Left hindlimb (tissue), 1 donor: ENCODE measurements at regions not wholly inside any gene's neighbourhood (a gene's known extent, or its start where the extent isn't known, plus 50 kb on each side); places are given as distances from the start of the nearest gene placed in this dataset.

Experiments
- DNase-seq: peaks from one replicate; pipeline ENCODE4 v3.0.0-alpha.2; 2018

DNA sequence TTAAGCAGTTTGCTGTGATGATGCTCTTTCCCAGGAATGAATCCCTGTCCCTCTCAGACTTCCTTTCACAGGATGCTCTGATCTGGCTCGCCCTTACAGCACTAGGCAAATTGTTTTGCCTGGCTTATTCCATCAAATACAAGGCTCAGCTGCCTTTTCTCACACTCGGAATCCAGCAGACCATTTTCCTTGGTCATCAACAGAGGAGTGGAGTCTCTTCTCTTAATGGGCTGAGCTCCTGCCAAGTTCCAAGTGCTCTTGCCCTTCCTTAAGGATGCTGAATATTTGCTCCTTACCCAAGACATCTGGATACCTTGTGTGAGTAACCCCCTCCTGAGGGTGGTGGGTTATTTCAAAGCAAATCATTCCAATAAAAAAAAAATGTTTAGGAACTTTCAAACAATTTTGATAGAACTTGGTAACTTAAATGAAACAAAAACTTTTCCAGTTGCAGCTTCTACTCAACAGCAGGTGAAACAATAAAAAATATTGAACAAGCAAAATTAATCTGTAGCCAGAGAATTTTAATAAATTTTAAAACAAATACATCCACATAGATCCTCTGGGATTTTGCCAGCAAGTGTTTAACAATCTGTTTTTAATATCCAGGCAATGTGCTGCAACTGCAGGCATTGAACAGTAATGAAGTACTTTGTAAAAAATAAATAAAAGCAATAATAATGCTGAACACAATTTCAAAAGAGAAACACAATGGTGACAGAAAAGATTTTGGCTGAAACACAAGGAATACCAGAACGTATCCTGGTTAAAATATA is 264.0 kb upstream of the FAR2 start:
- no peak for DNase-seq

DNA sequence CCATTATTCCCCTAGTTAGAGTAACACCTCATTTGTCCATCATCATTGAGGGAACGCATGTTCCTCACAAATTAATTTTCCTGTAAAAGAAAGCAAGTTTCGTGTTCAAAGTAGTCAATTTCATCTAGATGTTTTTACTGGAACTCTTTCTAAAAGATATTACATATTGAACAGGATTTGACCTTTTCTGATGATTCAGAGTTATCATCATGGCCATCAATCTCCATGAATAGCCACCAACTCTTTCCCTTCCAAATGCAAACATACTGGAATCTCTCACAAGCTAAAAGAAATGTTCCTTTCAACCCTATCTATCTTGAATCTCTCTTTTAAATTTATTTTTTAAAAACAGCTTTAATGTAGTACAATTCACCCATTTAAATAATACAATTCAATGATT is 263.1 kb upstream of the FAR2 start:
- DNase-seq = no peak

DNA sequence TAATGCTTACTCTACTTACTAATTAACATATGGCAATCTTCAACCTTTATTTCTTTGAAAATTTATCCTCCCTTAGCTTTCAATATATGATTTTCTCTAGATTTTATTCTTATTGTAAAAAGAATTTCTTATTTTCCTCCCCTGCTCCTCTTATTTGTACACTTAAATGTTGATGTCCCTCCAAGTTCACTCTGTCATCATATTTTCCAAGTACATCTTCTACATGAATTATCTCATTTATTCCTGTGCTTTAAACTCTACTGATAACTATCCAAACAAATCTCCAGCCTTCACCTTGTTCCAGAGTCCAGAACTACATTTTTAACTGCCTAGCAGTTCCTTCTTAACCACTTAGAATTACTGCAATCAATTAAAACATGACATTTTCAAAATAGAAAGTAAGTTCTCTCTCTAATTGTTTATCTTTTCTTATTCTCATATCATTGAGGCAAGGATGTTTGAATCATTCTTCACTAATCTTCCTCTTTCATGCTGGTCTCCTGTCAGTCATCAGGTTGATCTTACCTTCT is 261.6 kb upstream of the FAR2 start:
- no peak for DNase-seq

DNA sequence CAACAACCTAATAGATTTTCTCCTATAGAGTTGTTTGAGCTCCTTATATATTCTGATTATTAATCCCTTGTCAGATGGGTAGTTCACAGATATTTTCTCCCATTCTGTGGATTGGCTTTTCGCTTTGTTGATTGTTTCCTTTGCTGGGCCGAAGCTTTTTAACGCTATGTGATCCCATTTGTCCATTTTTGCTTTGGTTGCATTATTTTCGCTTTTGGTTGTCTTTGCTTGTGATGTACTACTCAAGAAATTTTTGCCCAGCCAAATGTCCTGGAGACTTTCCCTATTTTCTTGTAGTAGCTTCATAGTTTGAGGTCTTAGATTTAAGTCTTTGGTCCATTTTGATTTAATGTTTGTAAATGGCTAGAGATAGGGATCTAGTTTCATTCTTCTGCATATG is 258.4 kb upstream of the FAR2 start:
- no peak for DNase-seq

DNA sequence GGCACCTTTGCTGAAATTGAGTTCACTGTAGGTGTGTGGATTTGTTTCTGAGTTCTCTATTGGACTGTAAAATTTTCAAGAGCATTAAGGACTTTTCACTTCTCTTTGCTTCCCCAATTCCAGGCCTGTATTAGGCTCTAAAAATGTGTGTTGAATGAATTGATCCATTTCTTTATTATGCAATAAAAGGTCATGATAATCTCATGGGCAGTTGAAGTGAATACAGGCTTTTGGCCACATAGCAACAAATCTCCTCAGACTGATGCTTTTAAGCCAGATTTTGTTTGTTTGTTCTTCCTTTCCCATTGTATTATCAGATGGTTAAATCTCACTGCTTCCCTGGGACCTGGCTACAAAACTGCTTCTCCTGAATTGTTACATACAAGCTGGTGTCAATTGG is 258.0 kb upstream of the FAR2 start:
- DNase-seq = no peak

DNA sequence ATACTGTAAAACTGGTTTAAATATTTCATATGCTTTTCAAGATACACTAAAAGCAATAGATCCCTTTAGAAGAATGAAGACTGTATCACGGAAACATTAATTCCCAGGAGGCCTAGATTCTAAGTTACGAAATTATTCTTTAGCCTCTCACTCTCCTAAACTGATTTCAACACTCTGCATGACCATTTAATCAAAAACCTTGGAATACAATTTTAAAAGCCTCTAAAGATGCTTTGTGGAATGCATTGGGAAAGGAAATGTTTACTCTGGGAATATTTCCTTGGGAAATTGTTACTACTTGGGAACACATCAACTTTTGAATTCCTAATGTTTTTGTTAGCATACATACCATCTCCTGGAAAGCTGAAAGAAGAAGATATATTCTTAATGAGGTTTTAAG is 255.7 kb upstream of the FAR2 start:
- DNase-seq = no peak

DNA sequence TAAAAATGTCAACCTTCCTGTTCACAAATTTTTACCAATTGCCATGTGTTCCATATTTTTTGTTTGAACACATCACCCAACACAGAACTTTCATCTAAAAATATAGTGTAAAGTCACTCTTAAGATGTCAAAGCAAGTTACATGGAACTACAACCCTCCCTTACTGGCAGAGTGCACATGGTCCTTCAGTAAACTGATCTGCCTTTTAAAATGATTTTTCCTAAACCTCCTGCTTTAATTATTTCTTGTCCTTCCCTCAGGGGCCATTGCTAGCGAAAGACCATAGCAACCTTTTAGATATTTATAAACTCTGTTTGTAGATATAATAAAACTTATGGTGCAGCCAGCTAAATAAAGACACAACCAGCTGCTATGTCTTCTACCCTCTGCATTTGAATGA is 255.2 kb upstream of the FAR2 start:
- DNase-seq = no peak

DNA sequence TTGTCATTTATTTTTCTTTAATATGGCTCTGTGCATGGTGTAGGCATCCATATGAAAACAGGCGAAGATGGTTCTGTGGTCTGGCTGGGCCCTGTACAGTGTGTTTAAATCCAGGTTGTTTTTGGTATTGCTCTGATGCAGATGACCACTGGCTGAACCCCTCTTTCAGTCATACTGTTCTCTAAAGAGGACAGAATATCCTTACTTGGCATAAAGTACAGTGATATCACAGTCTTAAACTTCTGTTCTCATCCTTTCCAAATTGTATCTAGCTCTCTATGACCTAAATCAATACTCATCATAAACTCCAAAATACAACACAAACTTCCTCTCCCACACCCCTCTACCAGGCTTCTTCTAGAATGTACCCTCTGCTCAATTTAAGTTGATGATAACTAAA is 252.7 kb upstream of the FAR2 start:
- no peak for DNase-seq

DNA sequence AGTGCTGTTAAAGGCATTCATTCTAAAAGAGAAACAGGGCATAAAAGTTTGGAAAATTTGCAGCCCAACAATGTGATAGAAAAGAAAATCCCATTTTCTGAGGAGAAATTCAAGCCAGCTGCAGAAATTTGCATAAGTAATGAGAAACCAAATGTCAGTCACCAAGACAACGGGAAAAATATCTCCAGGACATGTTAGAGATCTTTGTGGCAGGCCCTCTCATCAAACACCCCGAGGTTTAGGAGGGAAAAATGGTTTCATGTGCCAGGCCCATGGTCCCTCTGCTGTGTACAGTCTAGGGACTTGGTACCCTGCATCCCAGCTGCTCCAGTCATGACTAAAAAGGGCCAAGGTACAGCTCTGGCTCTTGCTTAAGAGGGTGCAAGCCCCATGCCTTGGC is 251.0 kb upstream of the FAR2 start:
- DNase-seq = no peak

DNA sequence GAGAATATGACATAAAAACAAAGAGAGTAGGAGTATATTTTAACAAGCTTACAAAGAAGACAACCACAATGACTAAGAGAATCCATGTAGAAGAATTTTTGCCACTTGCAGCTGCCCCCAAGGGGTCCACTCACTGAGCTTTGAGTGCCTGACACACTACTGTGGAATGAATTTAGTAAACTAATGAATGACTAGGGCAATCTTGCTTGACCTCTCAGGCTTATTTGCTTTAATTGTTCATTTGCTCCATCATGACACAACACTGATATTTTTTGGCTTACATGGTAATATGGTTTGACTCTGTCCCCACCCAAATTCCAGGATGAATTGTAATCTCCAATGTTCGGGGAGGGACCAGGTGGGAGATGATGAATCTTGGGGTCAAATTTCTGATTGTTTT is 249.1 kb upstream of the FAR2 start:
- no peak for DNase-seq

DNA sequence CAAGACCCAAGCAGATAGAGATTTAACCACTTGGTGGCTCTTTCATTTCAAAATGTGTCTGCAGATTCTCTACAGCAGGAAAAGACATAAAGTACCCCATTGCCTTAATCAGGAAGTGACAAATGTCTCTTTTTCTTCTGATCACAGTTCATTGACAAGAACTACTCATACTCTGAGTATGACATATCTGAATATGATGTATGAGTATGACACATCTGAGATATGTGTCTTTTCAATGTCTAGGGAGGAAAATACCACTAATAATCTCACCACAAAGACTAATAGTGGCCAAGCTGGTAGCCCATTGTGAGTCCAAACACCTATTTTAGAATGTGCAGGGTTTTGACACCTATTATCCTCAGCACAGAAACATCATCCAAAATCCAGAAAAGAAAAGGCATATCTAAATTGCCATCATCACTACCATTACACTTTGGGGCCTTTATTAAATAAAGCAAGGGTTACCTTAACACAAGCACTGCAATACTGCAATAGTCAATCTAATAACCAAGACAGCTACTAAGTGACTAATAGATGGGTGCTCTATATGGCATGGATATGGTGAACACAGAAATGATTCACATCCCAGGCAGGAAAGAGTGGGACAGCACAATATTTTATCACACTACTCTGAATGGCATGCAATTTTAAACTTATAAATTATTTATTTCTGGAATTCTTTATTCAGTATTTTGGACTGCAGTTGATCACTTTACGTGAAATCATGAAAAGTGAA is 243.7 kb upstream of the FAR2 start:
- no peak for DNase-seq

DNA sequence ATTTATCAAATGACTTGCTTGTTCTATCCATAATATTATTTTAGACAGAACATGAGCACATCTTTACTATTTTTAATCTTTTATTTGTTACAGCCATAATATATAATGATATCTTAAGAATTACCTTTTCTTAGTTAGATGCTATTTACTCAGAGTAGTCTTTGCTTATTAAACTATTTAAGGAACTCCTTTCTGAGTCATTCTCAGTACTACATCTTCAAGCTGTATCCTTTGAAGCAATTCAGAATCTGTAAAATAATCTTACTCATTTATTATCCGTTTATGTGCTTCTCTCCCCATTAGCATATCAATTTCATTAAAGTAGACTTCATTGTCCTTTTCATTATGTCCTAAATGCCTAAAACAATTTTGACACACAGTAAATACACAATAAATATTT is 240.4 kb upstream of the FAR2 start:
- DNase-seq = no peak

DNA sequence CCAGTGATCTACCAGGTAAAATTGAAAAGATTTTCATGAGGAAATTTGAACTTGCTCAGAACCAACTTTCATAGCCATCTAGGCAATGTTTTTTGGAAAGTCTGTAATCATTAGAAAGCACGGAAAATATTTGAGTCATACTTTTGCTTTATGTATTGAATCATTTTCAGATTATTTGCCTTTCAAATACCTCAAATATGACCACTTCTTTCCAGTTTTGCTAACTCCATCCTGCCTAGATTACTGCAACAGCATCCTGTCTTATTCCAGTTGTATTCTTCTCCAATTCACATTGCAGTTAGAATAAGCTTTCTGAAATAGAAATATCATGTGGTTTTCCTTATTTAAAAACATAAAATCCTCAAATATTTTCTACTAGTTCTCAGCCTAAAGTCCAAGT is 239.8 kb upstream of the FAR2 start:
- no peak for DNase-seq

DNA sequence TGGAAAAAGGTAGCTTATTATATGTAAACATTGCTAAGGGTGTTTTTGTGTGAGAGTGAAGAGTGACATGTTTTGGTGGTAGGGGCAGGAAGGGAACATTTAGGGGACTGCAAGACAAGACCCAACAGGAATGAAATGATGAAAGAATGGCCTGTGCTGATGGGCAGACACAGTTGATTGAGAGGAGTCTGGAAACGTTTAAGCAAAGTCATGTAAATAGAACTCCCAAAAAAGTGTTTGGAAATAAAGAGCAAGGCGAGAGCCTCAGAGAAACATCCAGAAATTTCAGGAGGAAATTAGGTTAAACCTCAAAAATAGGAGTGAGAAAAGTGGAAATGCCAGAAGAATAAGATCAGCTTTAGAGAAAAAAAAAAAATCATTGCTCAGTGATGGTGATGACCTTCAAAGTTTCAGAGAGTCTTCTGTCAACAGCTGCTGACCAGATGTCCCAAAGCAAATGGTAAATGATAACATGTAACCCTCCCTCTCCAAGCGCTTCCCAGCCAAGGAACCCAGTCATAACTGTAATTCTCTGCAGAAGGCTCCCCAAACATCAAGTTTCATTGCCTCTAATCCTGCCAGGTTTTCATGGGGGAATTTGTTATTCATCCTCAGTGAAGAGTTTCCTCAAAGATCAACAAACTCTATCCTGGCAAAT is 223.2 kb upstream of the FAR2 start:
- DNase-seq = no peak

DNA sequence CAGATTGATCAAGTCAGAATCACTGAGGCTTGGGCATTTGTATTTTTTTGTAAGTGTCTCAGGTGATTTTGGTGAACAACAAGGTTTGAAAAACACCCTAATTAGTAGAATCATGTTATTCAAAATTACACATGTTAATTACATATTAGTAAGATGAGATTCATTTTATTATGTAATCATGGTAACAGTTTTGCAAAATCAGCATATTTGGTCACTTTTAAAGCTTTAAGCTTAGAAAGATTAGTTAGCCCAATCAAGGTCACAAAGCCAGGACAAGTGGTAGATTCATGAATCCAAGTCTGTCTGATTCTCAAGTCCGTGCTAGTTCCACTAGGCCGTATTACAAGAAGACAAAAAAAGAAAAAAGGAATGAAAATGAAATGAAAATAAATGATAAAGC is 218.4 kb upstream of the FAR2 start:
- DNase-seq = no peak

DNA sequence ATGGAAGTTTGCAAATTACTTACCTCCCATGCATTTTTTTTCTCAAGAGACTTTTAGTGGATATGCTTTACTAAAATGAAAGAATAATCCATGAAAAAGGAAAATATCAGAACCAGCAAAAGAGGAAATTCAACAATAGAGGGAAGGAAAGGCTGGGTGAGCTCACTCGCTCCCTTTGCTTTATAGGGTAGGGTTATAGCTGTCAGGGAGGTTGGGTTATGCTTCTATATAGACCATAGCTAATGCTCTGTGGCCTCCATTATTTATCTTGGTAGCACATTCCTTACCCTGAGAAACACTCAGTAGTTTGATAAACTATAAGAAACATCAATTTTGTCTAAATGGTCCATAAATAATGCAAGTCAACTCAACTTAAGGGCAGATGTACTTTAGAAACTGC is 215.9 kb upstream of the FAR2 start:
- no peak for DNase-seq

DNA sequence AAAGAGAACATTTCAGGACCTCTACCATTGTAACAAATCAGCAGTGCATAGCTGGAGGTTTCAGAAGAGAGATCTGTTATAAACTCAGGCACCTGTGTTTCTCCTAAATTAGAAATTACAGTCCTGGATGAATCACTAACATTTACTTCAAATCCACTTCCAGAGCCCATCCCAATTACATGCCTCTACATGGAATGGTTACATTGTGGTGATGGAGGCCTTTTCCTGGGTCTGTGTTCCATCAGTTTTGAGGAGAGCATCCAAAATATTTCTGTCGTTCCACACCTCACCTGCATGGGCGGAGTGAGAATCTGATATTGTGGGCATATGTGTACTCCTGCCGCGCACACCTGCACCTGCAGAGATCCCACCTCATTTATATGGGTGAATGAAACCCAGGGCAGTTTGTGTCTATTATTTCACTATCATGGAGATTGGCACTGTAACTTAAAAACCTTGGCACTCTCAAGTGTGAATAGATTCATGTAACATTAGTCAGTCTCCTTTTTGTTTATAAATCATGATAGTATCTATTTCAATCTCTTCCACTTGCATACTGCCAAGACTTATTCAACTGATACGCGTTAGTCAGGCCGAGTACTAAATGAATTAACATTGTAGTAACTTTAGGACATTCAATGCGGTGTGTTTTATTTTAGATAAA is 215.1 kb upstream of the FAR2 start:
- no peak for DNase-seq

DNA sequence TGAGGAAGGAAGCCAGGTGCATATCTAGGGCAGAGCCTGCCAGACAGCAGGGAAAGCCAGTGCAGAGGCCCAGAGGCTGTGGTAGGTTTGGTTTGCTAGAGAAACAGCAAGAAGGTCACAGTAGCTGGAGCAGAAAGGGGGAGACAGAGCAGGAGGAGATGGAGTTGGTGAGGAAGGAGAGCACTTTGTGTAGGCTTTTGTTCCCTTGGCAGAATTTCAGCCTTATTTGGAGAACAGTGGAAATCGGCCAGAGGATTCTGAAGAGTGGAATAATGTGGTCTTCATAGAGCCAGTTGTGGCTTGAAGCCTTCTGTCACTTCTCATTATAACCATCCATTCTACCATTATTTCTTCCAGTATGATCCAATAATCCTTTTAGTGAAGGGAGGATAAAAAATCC is 212.9 kb upstream of the FAR2 start:
- DNase-seq = no peak

DNA sequence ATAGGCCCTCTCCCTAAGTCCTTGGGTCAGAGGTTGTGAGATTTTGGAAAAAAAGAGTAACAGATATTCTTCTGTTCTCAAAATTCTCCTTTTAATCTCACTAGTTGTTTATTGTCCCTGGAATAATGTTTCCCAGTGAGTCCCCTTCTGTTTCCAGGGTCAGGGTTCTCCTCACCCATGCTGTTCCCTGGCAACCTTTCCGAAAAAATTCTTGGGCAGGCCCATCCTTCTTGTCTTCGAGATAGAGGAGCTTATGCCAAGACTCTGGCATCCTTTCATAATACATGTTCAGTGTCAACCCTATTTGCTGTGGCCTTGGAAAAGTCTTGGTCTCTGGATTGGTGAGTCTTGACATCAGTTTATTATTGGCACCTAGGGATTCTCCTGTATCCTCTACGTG is 212.4 kb upstream of the FAR2 start:
- DNase-seq = no peak

DNA sequence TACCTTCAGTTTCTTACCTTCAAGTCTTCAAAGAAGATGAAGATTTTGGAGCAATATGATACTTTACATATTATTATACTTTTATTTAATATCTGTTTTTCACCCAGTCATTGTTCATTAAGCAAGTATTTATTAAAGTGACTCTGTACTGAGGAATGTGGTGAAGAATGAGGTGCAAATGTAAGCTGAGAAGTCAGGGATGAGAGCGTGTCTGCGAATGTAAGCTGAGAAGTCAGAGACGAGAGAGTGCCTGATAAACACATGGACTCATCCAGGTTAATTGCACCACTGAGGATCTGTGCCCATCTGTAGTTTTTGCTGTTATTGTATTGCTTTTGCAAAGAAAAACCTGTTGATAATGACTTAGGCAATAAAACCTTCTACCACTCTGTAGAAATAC is 211.9 kb upstream of the FAR2 start:
- no peak for DNase-seq

DNA sequence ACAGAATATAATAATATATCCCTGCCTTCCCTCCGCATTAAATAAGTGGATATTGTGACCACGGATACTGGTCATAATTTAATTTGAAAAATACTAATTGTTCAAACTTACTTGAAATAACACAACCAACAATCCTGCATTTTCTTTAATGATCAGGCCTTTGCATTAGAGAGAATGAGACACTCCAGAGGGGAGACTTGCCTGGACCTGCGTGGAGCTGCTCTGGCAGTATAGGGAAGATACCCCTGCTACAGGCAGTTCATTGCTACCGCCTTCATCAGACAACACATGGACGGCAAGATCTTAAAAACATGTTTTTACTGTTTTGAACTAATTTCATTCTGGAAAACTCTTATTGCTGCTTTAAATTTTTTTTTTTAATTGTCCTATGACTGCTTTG is 211.0 kb upstream of the FAR2 start:
- DNase-seq = no peak

DNA sequence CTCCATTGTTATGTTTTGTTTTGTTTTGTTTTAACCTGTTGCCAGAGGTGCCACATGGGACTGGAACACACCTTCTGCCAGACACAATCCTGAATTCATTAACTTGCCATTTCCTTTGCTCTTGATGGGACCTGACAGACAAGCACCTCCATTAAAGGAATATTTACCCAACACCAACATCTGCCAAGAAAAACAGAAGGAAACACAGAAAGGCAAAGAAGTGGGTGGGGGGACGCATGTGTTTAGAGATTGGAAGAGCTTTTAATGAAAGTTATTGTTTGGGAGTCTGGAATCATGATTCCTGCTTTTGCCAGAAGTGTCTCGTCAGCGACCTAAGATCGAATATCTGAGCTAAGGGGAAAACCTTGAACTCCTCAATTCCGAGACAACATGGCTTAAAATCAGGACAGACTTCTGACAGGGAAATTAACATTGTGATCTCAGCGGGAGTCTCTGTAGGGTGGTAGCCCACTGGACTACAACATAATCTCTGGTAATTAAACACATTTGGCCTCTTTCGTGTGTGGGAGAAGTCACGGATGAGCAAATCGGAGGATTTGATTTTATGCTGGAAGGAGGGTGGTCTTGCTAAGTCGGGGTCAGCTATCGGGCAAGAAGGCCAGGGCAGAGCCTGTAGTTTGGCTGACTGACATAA is 210.4 kb upstream of the FAR2 start:
- DNase-seq = no peak

DNA sequence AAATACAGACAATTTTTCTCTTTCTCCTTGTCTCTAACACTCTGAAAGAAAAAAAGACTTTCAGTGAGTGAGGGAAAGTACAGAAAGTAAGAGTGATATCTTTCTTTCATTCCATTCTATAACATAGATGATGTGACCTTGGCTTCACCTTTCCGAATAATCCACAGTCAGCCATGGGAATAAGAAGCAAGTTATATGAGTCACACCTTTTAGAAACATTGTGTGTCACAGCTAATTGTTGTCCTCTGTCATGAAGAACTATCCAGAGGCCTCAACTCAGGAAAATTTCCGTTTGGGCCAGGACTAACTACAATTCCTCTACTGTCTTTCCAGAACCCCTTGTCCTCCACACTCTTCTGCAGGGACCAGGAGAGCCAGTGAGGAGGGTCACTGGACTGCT is 209.7 kb upstream of the FAR2 start:
- no peak for DNase-seq
